NCI-H82 (cell line): ENCODE measurements at regions not wholly inside any gene's neighbourhood (a gene's known extent, or its start where the extent isn't known, plus 50 kb on each side); places are given as distances from the start of the nearest gene placed in this dataset.
A peak's percentile ranks its signal among the peaks of the same experiment; 100 is the strongest.

ENCODE experiments used
- DNase-seq: peaks from one replicate; lab custom pipeline; 2025; lab: John Stamatoyannopoulos, UW

DNA sequence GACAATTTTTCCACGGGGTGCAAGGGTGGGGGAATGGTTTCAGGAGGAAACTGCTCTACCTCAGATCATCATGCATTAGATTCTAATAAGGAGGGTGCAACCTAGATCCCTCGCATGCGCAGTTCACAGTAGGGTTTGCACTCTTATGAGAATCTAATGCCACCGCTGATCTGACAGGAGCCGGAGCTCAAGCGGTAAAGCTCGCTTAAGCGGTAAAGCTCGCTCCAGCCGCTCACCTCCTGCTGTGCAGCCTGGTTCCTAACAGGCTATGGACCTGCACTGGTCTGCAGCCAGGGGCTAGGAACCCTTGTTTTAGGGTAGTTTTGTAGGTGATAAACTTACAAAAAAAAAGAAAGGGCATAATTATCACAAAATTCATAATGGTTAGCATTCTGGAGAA lies 53.9 kb upstream of the RYR3 start:
- DNase-seq: peak; percentile 50

GRCh38 chr15:33244471-33244870 lies 50.0 kb upstream of the FMN1 start:
- DNase-seq: no peak
